Stomach (tissue), 8 donors: ENCODE measurements at regions not wholly inside any gene's neighbourhood (a gene's known extent, or its start where the extent isn't known, plus 50 kb on each side); places are given as distances from the start of the nearest gene placed in this dataset.

ENCODE experiments used
- DNase-seq, 2 donors: peaks; one replicate each; pipeline versions ENCODE4 v3.0.0 to v3.0.0-alpha.2; 2013 to 2019
- H3K27ac ChIP-seq, 5 donors: fragments of 200-600 bp in 4 of 5; sonication (generic) in 4 of 5; one replicate each; pipeline ENCODE4 v1.5.1; 2013 to 2019; ENCODE audit warnings: mild to moderate bottlenecking in 1 of 5, moderate library complexity in 1 of 5
- H3K27me3 ChIP-seq, 3 donors: fragments of 200-600 bp; sonication (generic); one replicate each; pipeline ENCODE4 v1.5.1; 2017 to 2019; ENCODE audit warnings: mixed run types in 1 of 3
- H3K36me3 ChIP-seq, 4 donors: fragments of 200-600 bp; sonication (generic); 1 replicate in 3 of 4; 2 replicates in 1 of 4; pipeline ENCODE4 v1.5.1; 2016 to 2019
- H3K4me1 ChIP-seq, 4 donors: fragments of 200-600 bp; sonication (generic); one replicate each; pipeline ENCODE4 v1.5.1; 2016 to 2019
- H3K4me3 ChIP-seq, 4 donors: fragments of 200-600 bp; sonication (generic) in 3 of 4; one replicate each; pipeline ENCODE4 v1.5.1; 2016 to 2019; ENCODE audit warnings: mild to moderate bottlenecking in 1 of 4
- H3K9me3 ChIP-seq, 4 donors: fragments of 200-600 bp; sonication (generic); one replicate each; pipeline ENCODE4 v1.5.1; 2016 to 2019
- EP300 ChIP-seq: sonication (generic); formaldehyde crosslinking; IDR thresholded peaks from one replicate; pipeline ENCODE4 v1.6.1; 2017; ENCODE audit warnings: antibody characterized with exemption
- POLR2A ChIP-seq, 4 donors: fragments of 450-650 bp; IDR thresholded peaks; one replicate each; pipeline ENCODE4 v1.6.1; 2016; ENCODE audit warnings: antibody characterized with exemption in 4 of 4, control low read depth in 2 of 4, mild to moderate bottlenecking in 1 of 4, moderate library complexity in 1 of 4
- POLR2AphosphoS5 ChIP-seq, 3 donors: sonication (generic); formaldehyde crosslinking; IDR thresholded peaks; one replicate each; pipeline ENCODE4 v1.6.1; 2016; ENCODE audit warnings: antibody characterized with exemption in 3 of 3
- WGBS, 5 donors: extraction: QIAGEN DNeasy Blood & Tissue Kit in 3 of 5; methylation state at CpG; one replicate each; pipeline versions ENCODE4 v1.1.5 to v1.1.7; 2013 to 2018; 5-methylcytosine and 5-hydroxymethylcytosine counted together
- intact Hi-C: fragments of 100-400 bp; cut with DNase I; formaldehyde crosslinking; loops from one replicate; pipeline ENCODE4 v1.15.1; 2023; ENCODE audit warnings: low total_unique reads
- TF ChIP-seq, protein P1 (sequence below), 7 experiments: fragments of 450-650 bp in 4 of 7; fragments of 200-600 bp in 3 of 7; sonication (generic) in 3 of 7; IDR thresholded peaks; one replicate each; pipeline ENCODE4 v1.5.1; 2016 to 2019; ENCODE audit warnings: antibody characterized with exemption in 7 of 7, control low read depth in 2 of 7, mild to moderate bottlenecking in 1 of 7
- donor health status: healthy with polysubstance abuse.
- donor health status: Bipolar disorder and iron deficiency.
- donor health status: healthy.

DNA sequence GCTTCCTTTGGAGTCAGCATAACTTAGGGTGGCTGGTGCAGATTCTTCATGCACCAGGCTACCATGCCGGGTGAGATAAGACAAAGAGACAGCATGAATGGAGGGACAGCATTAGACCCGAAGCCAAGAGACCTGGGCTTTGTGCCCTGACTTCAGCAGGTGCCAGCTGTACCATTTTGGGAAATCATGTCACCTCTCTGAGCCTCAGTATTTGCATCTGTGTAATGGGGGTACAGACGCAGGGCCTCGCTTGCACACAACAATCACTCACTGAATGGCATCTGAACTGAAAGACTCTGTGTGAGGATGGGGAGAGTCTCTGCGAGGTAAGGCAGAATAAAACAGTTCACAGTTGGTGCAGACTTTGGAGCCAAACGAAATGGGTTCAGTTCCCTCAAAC lies 1053.7 kb downstream of the VRK1 start:
- H3K4me3 ChIP-seq, result no peak overlapping the region
- H3K4me1 ChIP-seq, result no peaks in the 10 kb centered on the region
- intact Hi-C loops, result no loop called here
- no peaks in the 10 kb centered on the region for H3K36me3 ChIP-seq
- DNase-seq, result no peak
- H3K27ac ChIP-seq, result no peak overlapping the region
- no peaks in the 10 kb centered on the region for H3K9me3 ChIP-seq
- WGBS, 5 donors, result 74 to 90% (median 81%) methylated on average over 6 of the region's 6 CpGs
- TF ChIP-seq, protein P1, sequence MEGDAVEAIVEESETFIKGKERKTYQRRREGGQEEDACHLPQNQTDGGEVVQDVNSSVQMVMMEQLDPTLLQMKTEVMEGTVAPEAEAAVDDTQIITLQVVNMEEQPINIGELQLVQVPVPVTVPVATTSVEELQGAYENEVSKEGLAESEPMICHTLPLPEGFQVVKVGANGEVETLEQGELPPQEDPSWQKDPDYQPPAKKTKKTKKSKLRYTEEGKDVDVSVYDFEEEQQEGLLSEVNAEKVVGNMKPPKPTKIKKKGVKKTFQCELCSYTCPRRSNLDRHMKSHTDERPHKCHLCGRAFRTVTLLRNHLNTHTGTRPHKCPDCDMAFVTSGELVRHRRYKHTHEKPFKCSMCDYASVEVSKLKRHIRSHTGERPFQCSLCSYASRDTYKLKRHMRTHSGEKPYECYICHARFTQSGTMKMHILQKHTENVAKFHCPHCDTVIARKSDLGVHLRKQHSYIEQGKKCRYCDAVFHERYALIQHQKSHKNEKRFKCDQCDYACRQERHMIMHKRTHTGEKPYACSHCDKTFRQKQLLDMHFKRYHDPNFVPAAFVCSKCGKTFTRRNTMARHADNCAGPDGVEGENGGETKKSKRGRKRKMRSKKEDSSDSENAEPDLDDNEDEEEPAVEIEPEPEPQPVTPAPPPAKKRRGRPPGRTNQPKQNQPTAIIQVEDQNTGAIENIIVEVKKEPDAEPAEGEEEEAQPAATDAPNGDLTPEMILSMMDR (IDR thresholded peaks at IDR 0.05), result no peak
- no peak for TF ChIP-seq POLR2AphosphoS5 (IDR thresholded peaks at IDR 0.05)
- TF ChIP-seq EP300, result no peak
- TF ChIP-seq POLR2A (IDR thresholded peaks at IDR 0.05), result no peak
- H3K27me3 ChIP-seq, result peaks cover 0 to 5% (median 3%) of the 10 kb centered on the region in 3 donors

DNA sequence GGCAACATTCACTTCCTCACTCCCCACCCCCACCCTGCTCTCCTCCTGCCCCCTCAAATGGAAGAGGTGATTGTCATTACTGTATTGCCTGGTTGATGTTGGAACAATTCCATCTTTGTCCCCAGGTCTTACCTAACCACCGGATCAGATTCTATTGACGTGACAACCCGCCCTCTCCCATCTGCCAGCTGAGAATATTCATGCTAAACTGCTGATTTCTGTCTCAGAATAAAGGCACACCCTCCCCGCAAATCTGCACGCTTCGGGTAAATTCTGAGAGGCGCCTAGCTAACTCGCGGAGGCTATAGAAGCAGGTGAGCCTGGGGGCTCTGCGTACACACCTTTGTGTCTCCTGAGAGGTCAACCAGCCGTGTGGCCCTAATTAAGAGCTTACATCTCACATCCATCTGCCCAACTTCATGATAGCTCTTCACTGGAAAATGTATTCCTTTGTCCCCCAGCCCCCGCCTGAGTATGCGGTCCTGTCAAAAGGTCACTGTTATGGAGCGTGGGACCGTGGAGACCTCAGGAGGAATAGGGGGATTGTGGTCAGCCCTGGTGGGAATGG lies 1054.3 kb downstream of the VRK1 start:
- no peaks in the 10 kb centered on the region for H3K9me3 ChIP-seq
- intact Hi-C loops, result no loop called here
- no peaks in the 10 kb centered on the region for H3K4me1 ChIP-seq
- H3K27ac ChIP-seq, result no peak overlapping the region
- H3K36me3 ChIP-seq, result no peaks in the 10 kb centered on the region
- TF ChIP-seq POLR2A (IDR thresholded peaks at IDR 0.05), result no peak
- TF ChIP-seq EP300, result no peak
- TF ChIP-seq, protein P1 (IDR thresholded peaks at IDR 0.05), result no peak
- TF ChIP-seq POLR2AphosphoS5 (IDR thresholded peaks at IDR 0.05), result no peak
- no peak overlapping the region for H3K4me3 ChIP-seq
- peaks cover 0 to 5% (median 3%) of the 10 kb centered on the region in 3 donors for H3K27me3 ChIP-seq
- WGBS, 5 donors, result 44 to 66% (median 50%) methylated on average over 15 of the region's 15 CpGs
- no peak for DNase-seq

- 48 to 65% (median 56%) methylated on average over 9 of the region's 9 CpGs for WGBS, 5 donors
- intact Hi-C loops, result no loop called here
- H3K4me1 ChIP-seq, result no peaks in the 10 kb centered on the region
Observed at GRCh38 chr14:97854918-97855317, 1057.7 kb downstream of the VRK1 start.

GRCh38 chr14:97866195-97866594 lies 1069.0 kb downstream of the VRK1 start:
- intact Hi-C loops, result no loop called here
- WGBS, 5 donors, result 64 to 81% (median 70%) methylated on average over 2 of the region's 2 CpGs
- H3K27me3 ChIP-seq, result no peaks in the 10 kb centered on the region
- TF ChIP-seq, protein P1 (IDR thresholded peaks at IDR 0.05), result no peak
- TF ChIP-seq POLR2AphosphoS5 (IDR thresholded peaks at IDR 0.05) (no peak), POLR2A (IDR thresholded peaks at IDR 0.05) (no peak), EP300 (no peak)
- H3K4me3 ChIP-seq, result no peak overlapping the region
- H3K27ac ChIP-seq, result no peak overlapping the region
- DNase-seq, result no peak
- no peaks in the 10 kb centered on the region for H3K4me1 ChIP-seq
- no peaks in the 10 kb centered on the region for H3K36me3 ChIP-seq
- no peaks in the 10 kb centered on the region for H3K9me3 ChIP-seq

More at GRCh38 chr14:97854918-97855317, 1057.7 kb downstream of the VRK1 start:
- no peak overlapping the region for H3K27ac ChIP-seq
- H3K27me3 ChIP-seq, result peaks cover 0 to 5% (median 0%) of the 10 kb centered on the region in 3 donors
- no peak for DNase-seq
- no peaks in the 10 kb centered on the region for H3K36me3 ChIP-seq
- TF ChIP-seq POLR2A (IDR thresholded peaks at IDR 0.05) (no peak), EP300 (no peak), POLR2AphosphoS5 (IDR thresholded peaks at IDR 0.05) (no peak)
- TF ChIP-seq, protein P1 (IDR thresholded peaks at IDR 0.05), result no peak
- H3K9me3 ChIP-seq, result no peaks in the 10 kb centered on the region
- H3K4me3 ChIP-seq, result no peak overlapping the region
